Testis (tissue), 2 donors: ENCODE measurements at regions not wholly inside any gene's neighbourhood (a gene's known extent, or its start where the extent isn't known, plus 50 kb on each side); places are given as distances from the start of the nearest gene placed in this dataset.

ENCODE experiments used
- CTCF ChIP-seq, 3 experiments: fragments of 450-650 bp in 2 of 3; fragments of 200-600 bp in 1 of 3; sonication (generic) in 1 of 3; IDR thresholded peaks; one replicate each; pipeline ENCODE4 v1.5.1; 2016 to 2019; ENCODE audit warnings: antibody characterized with exemption in 3 of 3, mild to moderate bottlenecking in 2 of 3, moderate library complexity in 1 of 3
- POLR2A ChIP-seq: fragments of 450-650 bp; IDR thresholded peaks from one replicate; pipeline ENCODE4 v1.6.1; 2017; ENCODE audit warnings: antibody characterized with exemption, mild to moderate bottlenecking, moderate library complexity

DNA sequence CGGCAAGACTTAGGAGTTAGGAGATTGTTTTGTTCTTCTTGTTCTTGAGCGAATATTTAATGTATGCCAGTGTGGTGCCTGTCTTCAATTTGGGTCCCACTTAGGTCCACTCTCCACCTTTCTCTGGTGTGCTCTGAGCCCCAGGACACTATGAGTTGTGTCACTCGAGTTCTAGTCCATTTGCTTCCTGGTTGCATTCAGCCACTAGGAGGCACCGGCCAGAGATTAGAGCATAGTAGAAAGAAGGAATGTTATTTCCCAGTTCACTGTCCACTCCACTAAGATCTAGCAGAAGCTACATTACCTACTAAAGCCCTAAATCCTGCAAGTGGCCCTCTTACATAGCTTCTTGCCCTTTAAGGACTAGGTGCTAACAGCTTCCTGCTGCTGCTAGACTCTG is 326.9 kb downstream of the NAF1 start:
- TF ChIP-seq CTCF (IDR thresholded peaks at IDR 0.05) (no peak), POLR2A (no peak)
